Cardiac fibroblast (primary cell): ENCODE measurements at regions not wholly inside any gene's neighbourhood (a gene's known extent, or its start where the extent isn't known, plus 50 kb on each side); places are given as distances from the start of the nearest gene placed in this dataset.

ENCODE experiments used
- DNase-seq, 2 donors: peaks; one replicate each; pipeline versions ENCODE4 v3.0.0 to v3.0.0-alpha.2; 2010; ENCODE audit warnings: low read depth in 2 of 2
- H3K4me3 ChIP-seq, 2 donors: replicated peaks in 1 of 2; 1 replicate in 1 of 2; 2 replicates in 1 of 2; pipeline ENCODE4 v1.5.1; 2011; ENCODE audit warnings: low read depth in 2 of 2, low read length in 2 of 2, mild to moderate bottlenecking in 2 of 2, moderate library complexity in 1 of 2
- TF ChIP-seq, protein P1 (sequence below): IDR thresholded peaks from one replicate; pipeline ENCODE4 v1.5.1; 2011; ENCODE audit warnings: low read depth, mild to moderate bottlenecking, low read length, inconsistent platforms

- TF ChIP-seq, protein P1, sequence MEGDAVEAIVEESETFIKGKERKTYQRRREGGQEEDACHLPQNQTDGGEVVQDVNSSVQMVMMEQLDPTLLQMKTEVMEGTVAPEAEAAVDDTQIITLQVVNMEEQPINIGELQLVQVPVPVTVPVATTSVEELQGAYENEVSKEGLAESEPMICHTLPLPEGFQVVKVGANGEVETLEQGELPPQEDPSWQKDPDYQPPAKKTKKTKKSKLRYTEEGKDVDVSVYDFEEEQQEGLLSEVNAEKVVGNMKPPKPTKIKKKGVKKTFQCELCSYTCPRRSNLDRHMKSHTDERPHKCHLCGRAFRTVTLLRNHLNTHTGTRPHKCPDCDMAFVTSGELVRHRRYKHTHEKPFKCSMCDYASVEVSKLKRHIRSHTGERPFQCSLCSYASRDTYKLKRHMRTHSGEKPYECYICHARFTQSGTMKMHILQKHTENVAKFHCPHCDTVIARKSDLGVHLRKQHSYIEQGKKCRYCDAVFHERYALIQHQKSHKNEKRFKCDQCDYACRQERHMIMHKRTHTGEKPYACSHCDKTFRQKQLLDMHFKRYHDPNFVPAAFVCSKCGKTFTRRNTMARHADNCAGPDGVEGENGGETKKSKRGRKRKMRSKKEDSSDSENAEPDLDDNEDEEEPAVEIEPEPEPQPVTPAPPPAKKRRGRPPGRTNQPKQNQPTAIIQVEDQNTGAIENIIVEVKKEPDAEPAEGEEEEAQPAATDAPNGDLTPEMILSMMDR: no peak
- no peak overlapping the region for H3K4me3 ChIP-seq
- DNase-seq: no peak
Observed at GRCh38 chr6:165880686-165881085, 217.6 kb upstream of the PDE10A start.

GRCh38 chr6:165877773-165878172 is 214.7 kb upstream of the PDE10A start:
- TF ChIP-seq, protein P1: no peak

DNA sequence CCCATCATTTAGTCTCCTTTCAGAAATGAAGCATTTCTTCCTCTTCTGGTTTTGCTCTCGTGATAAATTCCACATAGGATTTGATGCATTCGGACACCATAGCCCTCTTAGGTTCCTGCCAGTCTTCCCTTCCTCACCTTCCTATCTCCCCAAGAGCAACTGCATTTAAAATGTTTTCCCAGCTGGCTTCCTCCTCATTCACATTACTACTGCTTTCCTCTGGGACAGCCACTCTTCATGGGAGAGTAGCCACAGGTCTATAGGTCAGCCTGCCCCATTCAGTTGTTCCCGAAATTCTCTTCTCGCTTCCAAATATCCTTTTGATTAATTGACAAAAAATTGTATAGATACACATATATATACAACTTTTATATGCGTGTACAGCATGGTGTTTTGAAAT is 214.2 kb upstream of the PDE10A start:
- no peak overlapping the region for H3K4me3 ChIP-seq
- no peak for DNase-seq
- TF ChIP-seq, protein P1: no peak

More at GRCh38 chr6:165877773-165878172, 214.7 kb upstream of the PDE10A start:
- DNase-seq: no peak
- no peak overlapping the region for H3K4me3 ChIP-seq

DNA sequence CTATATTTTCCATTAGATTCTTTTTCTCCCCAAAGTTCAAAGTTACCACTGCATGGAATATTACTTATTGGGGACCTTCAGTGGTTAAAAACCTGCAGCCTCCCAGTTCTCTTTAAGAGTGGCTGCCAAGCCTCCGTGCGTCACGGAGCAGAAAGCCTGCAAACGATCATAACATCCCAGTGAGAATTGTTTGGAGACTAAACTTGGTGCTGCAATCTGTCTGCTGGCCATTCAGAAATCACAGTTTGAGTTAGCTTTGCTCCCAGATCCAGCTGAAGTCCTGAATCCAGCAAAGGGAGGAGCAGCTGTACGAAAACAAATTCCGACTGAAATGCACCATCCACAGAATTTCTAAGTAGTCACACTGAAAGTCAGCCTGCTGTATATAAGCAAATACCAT is 213.5 kb upstream of the PDE10A start:
- TF ChIP-seq, protein P1: no peak
- no peak overlapping the region for H3K4me3 ChIP-seq
- DNase-seq: peak; percentile 55 to 78

DNA sequence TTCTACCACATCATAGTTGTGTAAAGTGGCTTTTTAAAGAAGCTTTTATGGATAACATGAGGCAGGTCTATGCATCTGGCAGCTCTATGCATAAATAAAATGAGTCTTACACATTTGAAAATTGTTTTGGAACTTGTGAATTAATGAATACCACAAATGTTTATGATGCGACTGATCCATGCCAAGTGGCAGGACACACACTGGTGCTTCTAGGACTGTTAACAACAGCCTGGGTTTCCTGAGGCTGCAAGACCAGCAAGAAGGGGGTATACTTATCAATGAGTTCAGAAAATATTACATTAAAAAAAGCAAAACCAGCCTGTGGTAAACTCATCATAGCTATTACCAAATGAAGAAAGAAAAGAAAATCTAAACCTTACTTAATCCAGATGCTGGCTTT is 212.9 kb upstream of the PDE10A start:
- TF ChIP-seq, protein P1: no peak
- no peak overlapping the region for H3K4me3 ChIP-seq
- DNase-seq: no peak

DNA sequence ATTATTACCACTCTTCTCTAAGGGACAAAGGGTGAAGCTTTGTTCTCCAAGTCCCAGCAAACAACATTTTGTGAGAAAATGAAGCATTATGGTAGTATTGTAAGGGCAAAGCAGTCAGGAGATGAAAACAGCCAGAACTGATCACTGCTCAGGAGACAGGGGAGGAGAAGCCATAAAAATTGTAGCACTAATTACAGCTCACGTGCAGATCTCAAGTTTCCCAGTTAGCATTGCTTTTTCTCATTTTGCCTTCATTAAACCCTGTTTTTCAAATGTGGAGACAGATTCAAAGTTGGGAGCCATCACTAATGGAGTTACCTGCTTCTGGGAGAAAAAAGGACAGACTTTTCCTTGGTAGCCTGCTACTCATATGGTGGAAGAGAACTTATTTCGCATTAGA is 210.9 kb upstream of the PDE10A start:
- DNase-seq: no peak
- no peak overlapping the region for H3K4me3 ChIP-seq
- TF ChIP-seq, protein P1: no peak

GRCh38 chr6:165872811-165873210 is 209.8 kb upstream of the PDE10A start:
- H3K4me3 ChIP-seq: no peak overlapping the region
- TF ChIP-seq, protein P1: no peak
- DNase-seq: no peak
